A549 (cell line): ENCODE measurements at regions not wholly inside any gene's neighbourhood (a gene's known extent, or its start where the extent isn't known, plus 50 kb on each side); places are given as distances from the start of the nearest gene placed in this dataset.
A peak's percentile ranks its signal among the peaks of the same experiment; 100 is the strongest.

ENCODE experiments used
- ATAC-seq, 2 experiments: fragments of 200-7000 bp in 1 of 2; fragments of >200 bp in 1 of 2; cut with Nextera tagmentation in 1 of 2; cut with Tn5 transposase in 1 of 2; 3 replicates each; pipeline versions ENCODE4 v1.8.0 to v1.9.1; 2018 to 2020; ENCODE audit warnings: mild to moderate bottlenecking in 1 of 2, moderate library complexity in 1 of 2
- CTCF ChIA-PET: fragments of 300-600 bp; sonication (Branson Sonifier 250); formaldehyde crosslinking; extraction: SDS; loops from one replicate; lab custom pipeline; 2021; ENCODE audit warnings: antibody characterized with exemption, inconsistent platforms; lab: Yijun Ruan, JAX
- POLR2A ChIA-PET: fragments of 350-600 bp; formaldehyde crosslinking; extraction: SDS; loops from one replicate; lab custom pipeline; 2021; ENCODE audit warnings: antibody characterized with exemption, inconsistent platforms; lab: Yijun Ruan, JAX
- DNase-seq, 2 experiments: peaks; one replicate each; pipeline versions ENCODE4 v3.0.0 to v3.0.0-alpha.2; 2011 to 2016; ENCODE audit warnings: low read depth in 1 of 2, low spot score in 1 of 2
- FAIRE-seq: peaks from 2 replicates; lab custom pipeline; 2011; peaks lifted over from hg19 to GRCh38; lab: Jason Lieb, UNC
- H3K27ac ChIP-seq, 2 experiments: fragments of >200 bp; sonication (Bioruptor Twin); formaldehyde crosslinking; 3 replicates each; pipeline ENCODE4 v1.5.1; 2016 to 2017
- H3K4me1 ChIP-seq: fragments of >200 bp; sonication (Bioruptor Twin); formaldehyde crosslinking; 3 replicates; pipeline ENCODE4 v1.6.1; 2016
- H3K4me2 ChIP-seq: fragments of >200 bp; sonication (Bioruptor Twin); formaldehyde crosslinking; 3 replicates; pipeline ENCODE4 v1.6.1; 2016
- H3K4me3 ChIP-seq: fragments of >200 bp; sonication (Bioruptor Twin); formaldehyde crosslinking; 3 replicates; pipeline ENCODE4 v1.5.1; 2016
- H3K9me3 ChIP-seq: fragments of >200 bp; sonication (Bioruptor Twin); formaldehyde crosslinking; 3 replicates; pipeline ENCODE4 v1.6.1; 2016
- BHLHE40 ChIP-seq: IDR thresholded peaks from 2 replicates; pipeline ENCODE4 v1.6.1; 2012; ENCODE audit warnings: low read depth, low read length, inconsistent platforms
- CBX8 ChIP-seq: fragments of 200-600 bp; sonication (generic); IDR thresholded peaks from 2 replicates; pipeline ENCODE4 v1.6.1; 2016
- GATA3 ChIP-seq: IDR thresholded peaks from 2 replicates; pipeline ENCODE4 v1.6.1; 2012; ENCODE audit warnings: borderline replicate concordance
- HDAC2 ChIP-seq: fragments of 200-600 bp; sonication (generic); IDR thresholded peaks from 2 replicates; pipeline ENCODE4 v1.6.1; 2016
- HOXA7 ChIP-seq: fragments of 250-450 bp; sonication (Bioruptor Pico); IDR thresholded peaks from 2 replicates; pipeline ENCODE4 v1.5.0; 2020; ENCODE audit warnings: mild to moderate bottlenecking, moderate library complexity
- HOXB13 ChIP-seq: fragments of 250-450 bp; sonication (Bioruptor Pico); IDR thresholded peaks from 2 replicates; pipeline ENCODE4 v1.5.0; 2020; ENCODE audit warnings: low read depth, mild to moderate bottlenecking, moderate library complexity
- KDM1A ChIP-seq: fragments of 200-600 bp; sonication (generic); IDR thresholded peaks from 2 replicates; pipeline ENCODE4 v1.6.1; 2016; ENCODE audit warnings: low read depth, mild to moderate bottlenecking
- MAFK ChIP-seq: fragments of 450-650 bp; IDR thresholded peaks from 2 replicates; pipeline ENCODE4 v1.6.1; 2014; ENCODE audit not compliant: partially characterized antibody
- NFE2L2 ChIP-seq: fragments of 150-350 bp; conservative IDR thresholded peaks from 2 replicates; pipeline ENCODE4 v1.6.1; 2014; ENCODE audit warnings: low read length
- PBX3 ChIP-seq: IDR thresholded peaks from 2 replicates; pipeline ENCODE4 v1.6.1; 2012
- PHF8 ChIP-seq: fragments of 200-600 bp; sonication (generic); IDR thresholded peaks from 2 replicates; pipeline ENCODE4 v1.6.1; 2016; ENCODE audit warnings: low read depth, mild to moderate bottlenecking, antibody characterized with exemption, moderate library complexity, borderline replicate concordance
- POLR2A ChIP-seq: IDR thresholded peaks from 2 replicates; pipeline ENCODE4 v1.6.1; 2012; ENCODE audit warnings: mild to moderate bottlenecking, low read length
- POLR2AphosphoS2 ChIP-seq: conservative IDR thresholded peaks from 2 replicates; pipeline ENCODE4 v1.6.1; 2012; ENCODE audit warnings: low read length, improper control_type of control experiment, inconsistent platforms
- RNF2 ChIP-seq: fragments of 200-600 bp; sonication (generic); IDR thresholded peaks from 2 replicates; pipeline ENCODE4 v1.6.1; 2016; ENCODE audit warnings: low read depth, mild to moderate bottlenecking, antibody characterized with exemption, moderate library complexity, borderline replicate concordance
- SMC3 ChIP-seq: fragments of >200 bp; sonication (Bioruptor Twin); formaldehyde crosslinking; IDR thresholded peaks from 3 replicates; pipeline ENCODE4 v1.6.1; 2018; ENCODE audit warnings: inconsistent platforms
- TFCP2L1 ChIP-seq: fragments of 250-450 bp; sonication (Bioruptor Pico); IDR thresholded peaks from 2 replicates; pipeline ENCODE4 v1.5.0; 2021; ENCODE audit warnings: mild to moderate bottlenecking
- TP53 ChIP-seq: fragments of 250-450 bp; sonication (Bioruptor Pico); IDR thresholded peaks from 2 replicates; pipeline ENCODE4 v1.5.0; 2021; ENCODE audit warnings: mild to moderate bottlenecking, moderate library complexity
- USF2 ChIP-seq: fragments of 450-650 bp; IDR thresholded peaks from 2 replicates; pipeline ENCODE4 v1.6.1; 2014; ENCODE audit warnings: antibody characterized with exemption
- ZFP36 ChIP-seq: fragments of 450-650 bp; IDR thresholded peaks from 2 replicates; pipeline ENCODE4 v1.6.1; 2014; ENCODE audit warnings: borderline replicate concordance; ENCODE audit not compliant: partially characterized antibody
- ZNF302 ChIP-seq: fragments of 250-450 bp; sonication (Bioruptor Pico); IDR thresholded peaks from 2 replicates; pipeline ENCODE4 v1.9.0; 2021; ENCODE audit warnings: inconsistent platforms, mild to moderate bottlenecking, moderate library complexity
- WGBS: methylation state at CpG from one replicate; pipeline ENCODE4 v1.1.6; 2017; ENCODE audit errors: missing lambda C conversion rate; 5-methylcytosine and 5-hydroxymethylcytosine counted together
- TF ChIP-seq, protein P1 (sequence below): fragments of 150-350 bp; IDR thresholded peaks from 2 replicates; pipeline ENCODE4 v1.6.1; 2014; ENCODE audit warnings: low read depth, mild to moderate bottlenecking, low read length

- H3K4me2 ChIP-seq: no peak overlapping the region
- H3K27ac ChIP-seq: no peak overlapping the region
- ChIA-PET CTCF (no interaction called here), POLR2A (no interaction called here)
- no peak for ATAC-seq
- H3K9me3 ChIP-seq: no peaks in the 10 kb centered on the region
- no peak overlapping the region for H3K4me3 ChIP-seq
- FAIRE-seq: no peak
- peaks cover 4% of the 10 kb centered on the region; the same call in 1 of the 3 replicates for H3K4me1 ChIP-seq
- no peak for TF ChIP-seq TFCP2L1 (CRISPR knock-in tag)
- no peak for TF ChIP-seq HOXB13 (CRISPR knock-in tag)
- no peak for TF ChIP-seq ZFP36
- no peak for TF ChIP-seq TP53 (CRISPR knock-in tag)
- TF ChIP-seq SMC3: no peak
- TF ChIP-seq CBX8: no peak
- no peak for TF ChIP-seq RNF2
- TF ChIP-seq POLR2A: no peak
- no peak for TF ChIP-seq HOXA7
- no peak for TF ChIP-seq NFE2L2
- no peak for TF ChIP-seq GATA3
- no peak for DNase-seq
Observed at GRCh38 chr12:63020269-63020668, 85.3 kb upstream of the PPM1H start.

DNA sequence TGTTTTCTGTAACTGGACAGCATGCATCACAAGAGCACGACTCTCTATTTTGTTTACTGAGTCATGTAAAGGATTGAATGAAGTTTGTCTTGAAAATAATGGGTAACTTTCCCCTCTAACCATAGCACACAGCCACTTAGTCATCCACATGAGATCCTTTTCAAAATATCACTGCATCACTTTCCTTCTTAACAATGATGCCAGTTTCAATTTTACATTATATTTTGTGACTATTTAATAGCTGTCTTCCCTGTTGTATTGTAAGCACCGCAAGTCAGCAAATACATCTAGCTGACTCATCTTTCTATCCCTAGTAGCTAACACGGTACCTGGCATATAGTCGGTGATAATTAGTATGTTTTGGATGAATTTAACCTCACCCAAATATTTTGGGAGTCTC, 83.3 kb upstream of the PPM1H start:
- no peak overlapping the region for H3K4me3 ChIP-seq
- no peak for ATAC-seq
- H3K4me1 ChIP-seq: peaks cover 4% of the 10 kb centered on the region; the same call in 1 of the 3 replicates
- FAIRE-seq: no peak
- no peak for DNase-seq
- POLR2A ChIA-PET: no interaction called here
- TF ChIP-seq MAFK (peak; percentile 72), BHLHE40 (no peak)
- 21% methylated on average over 4 of the region's 4 CpGs for WGBS
- no peak overlapping the region for H3K27ac ChIP-seq
- no peaks in the 10 kb centered on the region for H3K9me3 ChIP-seq
- H3K4me2 ChIP-seq: no peak overlapping the region
- CTCF ChIA-PET: no interaction called here

GRCh38 chr12:63013302-63013701, 78.4 kb upstream of the PPM1H start:
- Histone ChIP-seq H3K9me3 (no peaks in the 10 kb centered on the region), H3K4me3 (no peak overlapping the region)
- DNase-seq: no peak
- POLR2A ChIA-PET: no interaction called here
- no peak for TF ChIP-seq ZNF302 (CRISPR knock-in tag)
- TF ChIP-seq HDAC2: no peak
- peak; percentile 76 for TF ChIP-seq MAFK
- no peak for TF ChIP-seq HOXB13 (CRISPR knock-in tag)
- TF ChIP-seq, all 56 proteins: peak for 1
- WGBS: 34% methylated on average over 3 of the region's 3 CpGs
- CTCF ChIA-PET: no interaction called here
- Histone ChIP-seq H3K4me2 (no peak overlapping the region), H3K27ac (no peak overlapping the region), H3K4me1 (0 out of 3 replicates have a peak, but pooled peaks cover under 1% of the 10 kb centered on the region)
- FAIRE-seq (no peak), ATAC-seq (no peak)

GRCh38 chr12:63010698-63011097, 75.7 kb upstream of the PPM1H start:
- Histone ChIP-seq H3K4me3 (no peak overlapping the region), H3K4me2 (no peak overlapping the region), H3K4me1 (no peaks in the 10 kb centered on the region), H3K9me3 (no peaks in the 10 kb centered on the region), H3K27ac (no peak overlapping the region)
- POLR2A ChIA-PET: no interaction called here
- TF ChIP-seq POLR2AphosphoS2 (no peak), USF2 (no peak), HOXB13 (CRISPR knock-in tag) (no peak), HOXA7 (no peak), KDM1A (no peak), PHF8 (no peak), PBX3 (no peak)
- TF ChIP-seq, protein P1, sequence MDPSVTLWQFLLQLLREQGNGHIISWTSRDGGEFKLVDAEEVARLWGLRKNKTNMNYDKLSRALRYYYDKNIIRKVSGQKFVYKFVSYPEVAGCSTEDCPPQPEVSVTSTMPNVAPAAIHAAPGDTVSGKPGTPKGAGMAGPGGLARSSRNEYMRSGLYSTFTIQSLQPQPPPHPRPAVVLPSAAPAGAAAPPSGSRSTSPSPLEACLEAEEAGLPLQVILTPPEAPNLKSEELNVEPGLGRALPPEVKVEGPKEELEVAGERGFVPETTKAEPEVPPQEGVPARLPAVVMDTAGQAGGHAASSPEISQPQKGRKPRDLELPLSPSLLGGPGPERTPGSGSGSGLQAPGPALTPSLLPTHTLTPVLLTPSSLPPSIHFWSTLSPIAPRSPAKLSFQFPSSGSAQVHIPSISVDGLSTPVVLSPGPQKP: no peak
- no peak for DNase-seq
- WGBS: 35% methylated on average over 2 of the region's 2 CpGs
- FAIRE-seq: no peak
- no peak for ATAC-seq
- CTCF ChIA-PET: interaction anchor here (0.7 kb wide), 1 partner anchor 197 kb away, joined by 3 read pairs; no protein-coding TSS in a partner anchor
